Activated CD8-positive, alpha-beta T cell treated with anti-CD3 and anti-CD28 coated beads for 36 hours (primary cell): ENCODE measurements at regions not wholly inside any gene's neighbourhood (a gene's known extent, or its start where the extent isn't known, plus 50 kb on each side); places are given as distances from the start of the nearest gene placed in this dataset.

Experiments
- ATAC-seq: fragments of 200-7000 bp; cut with Tn5 transposase; one replicate; pipeline ENCODE4 v1.10.0; 2021; ENCODE audit warnings: mild to moderate bottlenecking, moderate library complexity
- CTCF ChIA-PET: fragments of 350-600 bp; sonication (Branson Sonifier 250); formaldehyde crosslinking; loops from one replicate; lab custom pipeline; 2021; ENCODE audit warnings: antibody characterized with exemption; lab: Charles Lee
- POLR2A ChIA-PET: fragments of 350-600 bp; sonication (Branson Sonifier 250); formaldehyde crosslinking; loops from one replicate; lab custom pipeline; 2021; ENCODE audit warnings: antibody characterized with exemption; lab: Charles Lee
- DNase-seq: peaks from one replicate; pipeline ENCODE4 v3.0.0-alpha.2; 2020
- H3K27ac Mint-ChIP-seq: one replicate; pipeline ENCODE4 v1.8.0; 2021; ENCODE audit warnings: mild to moderate bottlenecking, mixed read lengths
- H3K27me3 Mint-ChIP-seq: one replicate; pipeline ENCODE4 v1.8.0; 2021; ENCODE audit warnings: mixed read lengths
- H3K36me3 Mint-ChIP-seq: one replicate; pipeline ENCODE4 v1.8.0; 2021; ENCODE audit warnings: low read depth, mixed read lengths
- H3K4me1 Mint-ChIP-seq: one replicate; pipeline ENCODE4 v1.8.0; 2021; ENCODE audit warnings: low read depth, mixed read lengths
- H3K4me3 Mint-ChIP-seq: one replicate; pipeline ENCODE4 v1.8.0; 2021; ENCODE audit warnings: mild to moderate bottlenecking, moderate library complexity, mixed read lengths
- H3K9me3 Mint-ChIP-seq: one replicate; pipeline ENCODE4 v1.8.0; 2021; ENCODE audit warnings: mixed read lengths
- CTCF ChIP-seq: fragments of 200-600 bp; IDR thresholded peaks from one replicate; pipeline ENCODE4 v1.8.0; 2022; ENCODE audit warnings: antibody characterized with exemption, mild to moderate bottlenecking
- intact Hi-C: fragments of 100-400 bp; cut with micrococcal nuclease; formaldehyde crosslinking; loops from one replicate; pipeline ENCODE4 v1.10.0; 2022

- H3K27ac Mint-ChIP-seq, result no peak overlapping the region
- no peak for DNase-seq
- no peaks in the 10 kb centered on the region for H3K36me3 Mint-ChIP-seq
- H3K4me1 Mint-ChIP-seq, result no peaks in the 10 kb centered on the region
- H3K9me3 Mint-ChIP-seq, result peaks cover 4% of the 10 kb centered on the region
- H3K27me3 Mint-ChIP-seq, result no peaks in the 10 kb centered on the region
- intact Hi-C loops, result no loop called here
- ChIA-PET POLR2A (no interaction called here), CTCF (no interaction called here)
- ATAC-seq, result no peak
- TF ChIP-seq CTCF, result no peak
- no peak overlapping the region for H3K4me3 Mint-ChIP-seq
Observed at GRCh38 chr1:74952786-74953185, 181.4 kb upstream of the LHX8 start.

- Mint-ChIP-seq H3K9me3 (peaks cover 4% of the 10 kb centered on the region), H3K27me3 (no peaks in the 10 kb centered on the region), H3K36me3 (no peaks in the 10 kb centered on the region), H3K27ac (no peak overlapping the region), H3K4me3 (no peak overlapping the region), H3K4me1 (no peaks in the 10 kb centered on the region)
- no peak for TF ChIP-seq CTCF
- DNase-seq (no peak), ATAC-seq (no peak)
- intact Hi-C loops, result no loop called here
- POLR2A ChIA-PET, result no interaction called here
- CTCF ChIA-PET, result no interaction called here
Observed at GRCh38 chr1:74953622-74954021, 180.6 kb upstream of the LHX8 start.

GRCh38 chr1:74963120-74963519, 171.1 kb upstream of the LHX8 start:
- intact Hi-C loops, result no loop called here
- Mint-ChIP-seq H3K4me3 (no peak overlapping the region), H3K27ac (no peak overlapping the region), H3K27me3 (no peaks in the 10 kb centered on the region), H3K4me1 (no peaks in the 10 kb centered on the region), H3K36me3 (no peaks in the 10 kb centered on the region), H3K9me3 (no peaks in the 10 kb centered on the region)
- POLR2A ChIA-PET, result no interaction called here
- ATAC-seq (no peak), DNase-seq (no peak)
- CTCF ChIA-PET, result no interaction called here
- TF ChIP-seq CTCF, result no peak

- POLR2A ChIA-PET, result no interaction called here
- no peak overlapping the region for H3K27ac Mint-ChIP-seq
- H3K4me3 Mint-ChIP-seq, result no peak overlapping the region
- no peak for TF ChIP-seq CTCF
- CTCF ChIA-PET, result no interaction called here
- no peaks in the 10 kb centered on the region for H3K27me3 Mint-ChIP-seq
- no peaks in the 10 kb centered on the region for H3K4me1 Mint-ChIP-seq
- ATAC-seq (no peak), DNase-seq (no peak)
- no peaks in the 10 kb centered on the region for H3K36me3 Mint-ChIP-seq
- H3K9me3 Mint-ChIP-seq, result no peaks in the 10 kb centered on the region
- intact Hi-C loops, result no loop called here
Observed at GRCh38 chr1:74964508-74965102, 169.6 kb upstream of the LHX8 start.

GRCh38 chr1:74969566-74970135, 164.5 kb upstream of the LHX8 start:
- Mint-ChIP-seq H3K27ac (no peak overlapping the region), H3K9me3 (no peaks in the 10 kb centered on the region), H3K4me3 (no peak overlapping the region), H3K36me3 (no peaks in the 10 kb centered on the region), H3K4me1 (no peaks in the 10 kb centered on the region), H3K27me3 (no peaks in the 10 kb centered on the region)
- TF ChIP-seq CTCF, result no peak
- ChIA-PET POLR2A (no interaction called here), CTCF (no interaction called here)
- no peak for ATAC-seq
- intact Hi-C loops, result no loop called here
- no peak for DNase-seq
